Endothelial cell of umbilical vein (primary cell): ENCODE measurements at regions not wholly inside any gene's neighbourhood (a gene's known extent, or its start where the extent isn't known, plus 50 kb on each side); places are given as distances from the start of the nearest gene placed in this dataset.

Experiments used
- BruUV-seq: library from RNA; stranded (reverse); fragments of 400-500 nt; replicated peaks from 2 replicates; lab custom pipeline; 2021; lab: Mats Ljungman, UMichigan
- CTCF ChIA-PET: fragments of 300-600, 350-600 bp; sonication (Branson Sonifier 250); formaldehyde crosslinking; loops from one replicate; lab custom pipeline; 2021; ENCODE audit warnings: antibody characterized with exemption, inconsistent platforms; lab: Charles Lee
- POLR2A ChIA-PET: fragments of 300-600, 350-600 bp; sonication (Branson Sonifier 250); formaldehyde crosslinking; loops from one replicate; lab custom pipeline; 2021; ENCODE audit warnings: antibody characterized with exemption, inconsistent platforms; lab: Charles Lee
- DNase-seq: peaks from one replicate; pipeline ENCODE4 v3.0.0-alpha.2; 2011; ENCODE audit warnings: low read depth, low spot score
- FAIRE-seq: peaks from 2 replicates; lab custom pipeline; 2011; peaks lifted over from hg19 to GRCh38; lab: Jason Lieb, UNC
- H2AFZ ChIP-seq: 2 replicates; pipeline ENCODE4 v1.6.0; 2012; ENCODE audit warnings: low read depth, low read length, control low read depth, inconsistent platforms
- H3K27ac ChIP-seq: 2 replicates; pipeline ENCODE4 v1.5.1; 2011; ENCODE audit warnings: low read depth, mild to moderate bottlenecking, control low read depth, low read length, moderate library complexity; ENCODE audit not compliant: insufficient read depth
- H3K27me3 ChIP-seq, 2 experiments: 2 replicates each; pipeline versions ENCODE4 v1.6.0 to v1.6.1; 2011; ENCODE audit warnings: low read length in 2 of 2, mixed read lengths in 1 of 2; ENCODE audit not compliant: control insufficient read depth in 2 of 2, insufficient read depth in 2 of 2
- H3K36me3 ChIP-seq, 2 experiments: 2 replicates in 1 of 2; 3 replicates in 1 of 2; pipeline ENCODE4 v1.5.1; 2011; ENCODE audit warnings: low read length in 2 of 2, mild to moderate bottlenecking in 1 of 2, moderate library complexity in 1 of 2; ENCODE audit not compliant: control insufficient read depth in 2 of 2, insufficient read depth in 2 of 2; ENCODE audit errors: extremely low read depth in 1 of 2
- H3K4me1 ChIP-seq: 3 replicates; pipeline ENCODE4 v1.5.1; 2011; ENCODE audit warnings: mild to moderate bottlenecking, low read length; ENCODE audit not compliant: control insufficient read depth, insufficient read depth; ENCODE audit errors: extremely low read depth
- H3K4me2 ChIP-seq: 2 replicates; pipeline ENCODE4 v1.6.1; 2011; ENCODE audit warnings: low read length, control low read depth, mixed read lengths; ENCODE audit not compliant: insufficient read depth
- H3K4me3 ChIP-seq, 3 experiments: fragments of 200-600 bp in 1 of 3; sonication (generic), shearing (Covaris generic) in 1 of 3; replicated peaks in 1 of 3; 2 replicates each; pipeline ENCODE4 v1.5.1; 2011 to 2016; ENCODE audit warnings: control low read depth in 3 of 3, low read length in 3 of 3, mild to moderate bottlenecking in 2 of 3, inconsistent platforms in 1 of 3, low read depth in 1 of 3, moderate library complexity in 1 of 3; ENCODE audit not compliant: insufficient read depth in 1 of 3
- H3K79me2 ChIP-seq: 2 replicates; pipeline ENCODE4 v1.6.0; 2012; ENCODE audit warnings: low read length, inconsistent platforms; ENCODE audit not compliant: control insufficient read depth, insufficient read depth
- H3K9ac ChIP-seq: replicated peaks from 2 replicates; pipeline ENCODE3; 2011; ENCODE audit warnings: low read length, control low read depth; ENCODE audit not compliant: insufficient read depth; ENCODE audit errors: extremely low read depth
- H3K9me1 ChIP-seq: replicated peaks from 3 replicates; pipeline ENCODE4 v1.6.0; 2011; ENCODE audit warnings: mild to moderate bottlenecking, low read length; ENCODE audit not compliant: control insufficient read depth, insufficient read depth; ENCODE audit errors: extremely low read depth
- H3K9me3 ChIP-seq: replicated peaks from 2 replicates; pipeline ENCODE4 v1.5.1; 2012; ENCODE audit warnings: low read length, inconsistent platforms; ENCODE audit not compliant: control insufficient read depth, insufficient read depth
- H4K20me1 ChIP-seq: replicated peaks from 2 replicates; pipeline ENCODE3; 2011; ENCODE audit warnings: mild to moderate bottlenecking, low read length; ENCODE audit not compliant: control insufficient read depth, insufficient read depth; ENCODE audit errors: extremely low read depth
- CTCF ChIP-seq, 2 donors: IDR thresholded peaks; 1 replicate in 1 of 2; 2 replicates in 1 of 2; pipeline ENCODE4 v1.5.1; 2011; ENCODE audit warnings: low read length in 2 of 2, mild to moderate bottlenecking in 2 of 2, moderate library complexity in 2 of 2, control low read depth in 1 of 2, inconsistent platforms in 1 of 2, low read depth in 1 of 2; ENCODE audit not compliant: insufficient read depth in 1 of 2; ENCODE audit errors: extremely low read depth in 1 of 2
- EZH2 ChIP-seq: IDR thresholded peaks from 2 replicates; pipeline ENCODE4 v1.6.1; 2012; ENCODE audit warnings: borderline replicate concordance, low read depth, mild to moderate bottlenecking, moderate library complexity, low read length, inconsistent platforms; ENCODE audit not compliant: severe bottlenecking
- FOS ChIP-seq: IDR thresholded peaks from 2 replicates; pipeline ENCODE4 v1.6.1; 2011; ENCODE audit warnings: mild to moderate bottlenecking, low read length, moderate library complexity, borderline replicate concordance; ENCODE audit not compliant: insufficient read depth
- GATA2 ChIP-seq: IDR thresholded peaks from 2 replicates; pipeline ENCODE4 v1.7.0; 2011; ENCODE audit warnings: low read depth, mild to moderate bottlenecking, moderate library complexity, mixed read lengths, low read length; ENCODE audit not compliant: insufficient read length, insufficient read depth
- JUN ChIP-seq: IDR thresholded peaks from 2 replicates; pipeline ENCODE4 v1.6.1; 2011; ENCODE audit warnings: borderline replicate concordance, low read depth; ENCODE audit not compliant: insufficient read length, insufficient read depth
- MAX ChIP-seq: IDR thresholded peaks from 2 replicates; pipeline ENCODE4 v1.6.1; 2011; ENCODE audit not compliant: insufficient read depth, insufficient read length
- MYC ChIP-seq: IDR thresholded peaks from one replicate; pipeline ENCODE4 v1.6.1; 2011; ENCODE audit warnings: mild to moderate bottlenecking, low read depth, low read length
- POLR2A ChIP-seq: IDR thresholded peaks from 2 replicates; pipeline ENCODE4 v1.6.1; 2012; ENCODE audit warnings: low read depth, mild to moderate bottlenecking, control low read depth, low read length
- POLR2AphosphoS5 ChIP-seq: IDR thresholded peaks from 2 replicates; pipeline ENCODE4 v1.6.1; 2012; ENCODE audit warnings: low read depth, mild to moderate bottlenecking, control low read depth, low read length, moderate library complexity; ENCODE audit not compliant: insufficient read depth
- dilution Hi-C: fragments of 300-500 bp; cut with MboI; formaldehyde crosslinking; loops from one replicate; pipeline ENCODE4 v1.15.0; 2019; ENCODE audit warnings: low sequenced_read_pairs; ENCODE audit not compliant: extremely low pct_ligation_motif_present
- intact Hi-C: fragments of 100-400 bp; cut with micrococcal nuclease; formaldehyde crosslinking; loops from one replicate; pipeline ENCODE4 v1.10.0; 2022

- intact Hi-C loops (no loop called here), dilution Hi-C loops (no loop called here)
- TF ChIP-seq EZH2 (no peak), CTCF (IDR thresholded peaks at IDR 0.05; ENCODE audit: extremely low read depth in 1 of 2, insufficient read depth in 1 of 2, low read depth in 1 of 2, low read length in 2 of 2) (no peak), POLR2AphosphoS5 (no peak), JUN (no peak), GATA2 (no peak), MYC (no peak), FOS (no peak), POLR2A (no peak), MAX (no peak)
- Histone ChIP-seq H3K9me3 (no peaks in the 10 kb centered on the region), H3K36me3 (no peaks in the 10 kb centered on the region), H4K20me1 (no peaks in the 10 kb centered on the region), H3K79me2 (no peaks in the 10 kb centered on the region), H3K27ac (no peak overlapping the region), H3K9me1 (no peaks in the 10 kb centered on the region), H3K4me1 (no peaks in the 10 kb centered on the region), H3K4me3 (no peak overlapping the region), H3K27me3 (no peaks in the 10 kb centered on the region), H2AFZ (no peak overlapping the region), H3K4me2 (no peak overlapping the region), H3K9ac (no peak overlapping the region)
- ChIA-PET POLR2A (no interaction called here), CTCF (no interaction called here)
- no TSS peak for BruUV-seq
- no peak for DNase-seq
- FAIRE-seq = no peak
Observed at GRCh38 chr7:119643558-119643957, 629.4 kb upstream of the KCND2 start.
